ENCODE measurements at regions not wholly inside any gene's neighbourhood (a gene's known extent, or its start where the extent isn't known, plus 50 kb on each side); places are given as distances from the start of the nearest gene placed in this dataset.
"Not testable (repeated sequence)": the region's sequence is repeated elsewhere in the genome, so short reads cannot be mapped to it uniquely, and the experiment has no call there.

DNA sequence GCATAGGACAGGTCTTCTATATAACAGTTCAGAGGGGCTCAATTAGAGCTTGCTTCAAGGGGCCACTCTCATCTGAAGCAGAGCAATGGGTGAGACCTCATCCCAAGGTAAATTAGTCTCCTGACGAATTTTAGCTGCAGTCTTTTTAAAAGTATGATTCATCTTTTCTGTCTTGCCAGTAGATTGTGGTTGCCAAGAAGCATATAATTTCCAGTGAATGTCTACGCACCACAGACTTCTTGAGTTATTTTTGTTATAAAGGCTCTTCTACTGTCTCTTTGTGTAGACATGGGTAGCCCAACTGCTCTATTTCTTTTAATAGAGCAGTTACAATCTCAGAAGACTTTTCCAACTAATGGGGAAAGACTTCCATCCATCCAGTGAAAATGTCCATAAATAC is 108.9 kb upstream of the FMN2 start:
- no peak for DNase-seq (ENCODE audit: low read depth, low spot score)

DNA sequence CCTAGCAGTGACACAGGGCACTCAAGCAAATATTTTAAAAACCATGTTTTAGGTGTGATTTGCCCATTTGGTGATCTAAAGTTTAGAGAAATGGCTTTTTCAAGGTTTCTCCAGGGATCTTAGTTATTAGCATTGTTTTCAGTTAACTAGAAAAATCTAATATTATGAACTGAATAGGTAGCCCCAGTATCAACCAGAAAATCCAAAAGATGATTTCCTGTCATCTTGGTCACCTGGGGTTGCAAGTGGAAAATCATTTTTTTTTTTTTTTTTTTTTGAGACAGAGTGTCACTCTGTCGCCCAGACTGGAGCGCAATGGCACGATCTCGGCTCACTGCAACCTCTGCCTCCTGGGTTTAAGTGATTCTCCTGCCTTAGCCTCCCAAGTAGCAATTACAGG is 106.6 kb upstream of the FMN2 start:
- no peak for DNase-seq (ENCODE audit: low read depth, low spot score)

DNA sequence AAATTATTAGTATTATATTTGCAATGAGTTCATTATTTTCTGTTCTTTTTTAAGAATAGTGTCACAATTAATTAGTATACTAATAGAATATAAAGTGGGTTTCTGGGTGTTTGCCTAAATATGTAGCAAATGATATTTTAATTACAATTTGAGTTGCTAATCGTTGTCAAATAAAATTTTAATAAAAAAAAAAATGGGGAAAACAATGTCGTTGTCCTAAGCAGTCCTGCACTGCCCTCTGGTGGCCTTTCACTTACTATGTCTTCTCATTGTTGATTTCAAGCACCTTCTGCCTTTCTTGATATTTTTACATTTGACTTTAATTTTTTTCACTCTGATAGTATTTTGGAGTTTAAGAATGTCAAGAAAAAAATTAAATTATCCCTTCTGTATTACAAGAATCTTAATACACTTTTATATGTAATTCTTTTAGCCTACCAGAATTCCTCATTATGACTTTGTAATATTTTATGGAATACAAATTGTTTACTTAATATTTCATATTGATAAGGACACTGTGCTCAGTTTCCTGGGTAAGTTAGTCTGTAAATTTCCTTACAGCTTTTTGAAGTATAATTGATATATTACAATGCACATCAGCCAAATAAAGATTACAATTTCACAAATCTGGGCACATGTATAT is 104.5 kb upstream of the FMN2 start:
- DNase-seq (ENCODE audit: low read depth, low spot score): peak; percentile 23

DNA sequence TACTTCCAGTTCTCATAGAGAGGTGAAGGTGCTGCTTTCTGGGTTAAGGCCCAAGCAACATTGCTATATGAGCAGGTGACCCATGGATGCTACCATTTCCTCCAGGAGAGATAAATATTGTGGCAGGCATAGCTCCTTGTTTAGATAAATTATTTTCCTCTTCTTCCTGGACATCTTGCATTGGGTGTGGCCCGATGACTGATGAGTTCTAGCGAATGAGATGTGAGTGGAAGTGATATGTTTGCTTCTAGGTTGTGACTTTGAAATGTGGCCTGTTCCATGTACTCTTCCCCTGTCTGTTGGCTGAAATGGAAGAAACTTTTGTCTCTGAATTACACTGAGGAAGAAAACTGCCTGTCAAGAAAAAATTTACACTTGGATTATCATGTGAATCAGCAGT is 101.7 kb upstream of the FMN2 start:
- DNase-seq (ENCODE audit: low read depth, low spot score): no peak

DNA sequence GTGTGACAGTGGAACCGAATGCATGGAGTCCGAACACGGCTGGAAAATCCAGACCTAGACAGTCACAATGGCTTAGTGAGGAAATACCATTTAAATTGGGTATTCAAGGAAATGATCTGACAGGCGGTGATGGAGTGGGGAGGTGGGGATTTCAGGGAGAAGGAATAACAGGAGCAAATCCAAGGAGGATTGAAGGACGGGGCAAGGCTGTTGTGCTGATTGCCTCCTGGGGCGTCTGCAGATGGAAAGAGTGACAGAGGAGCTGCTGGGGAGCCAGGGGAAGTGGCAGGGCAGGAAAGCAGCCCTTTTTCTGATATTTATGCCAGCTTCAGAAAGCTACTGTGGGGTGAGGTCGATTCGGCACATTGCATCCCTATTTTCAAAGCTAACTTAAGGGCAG is 99.1 kb upstream of the FMN2 start:
- DNase-seq (ENCODE audit: low read depth, low spot score): not testable (repeated sequence)

DNA sequence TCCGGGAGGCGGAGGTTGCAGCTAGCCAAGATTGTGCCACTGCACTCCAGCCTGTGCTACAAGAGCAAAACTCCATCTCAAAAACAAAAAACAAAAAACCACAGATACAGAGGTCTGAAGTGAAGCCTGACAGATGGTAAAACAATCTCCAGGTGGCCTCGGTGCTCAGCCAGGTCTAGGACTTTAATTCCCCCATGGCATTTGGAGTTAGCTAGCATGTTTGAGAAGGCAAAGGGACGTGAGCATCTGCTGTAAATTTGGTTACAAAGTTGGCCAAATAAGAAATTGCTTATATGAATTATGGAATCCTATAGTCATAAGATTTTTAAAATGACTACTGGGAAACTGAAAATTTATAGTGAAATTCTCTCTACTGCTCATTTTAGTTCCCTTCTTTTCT is 98.3 kb upstream of the FMN2 start:
- DNase-seq (ENCODE audit: low read depth, low spot score): no peak

DNA sequence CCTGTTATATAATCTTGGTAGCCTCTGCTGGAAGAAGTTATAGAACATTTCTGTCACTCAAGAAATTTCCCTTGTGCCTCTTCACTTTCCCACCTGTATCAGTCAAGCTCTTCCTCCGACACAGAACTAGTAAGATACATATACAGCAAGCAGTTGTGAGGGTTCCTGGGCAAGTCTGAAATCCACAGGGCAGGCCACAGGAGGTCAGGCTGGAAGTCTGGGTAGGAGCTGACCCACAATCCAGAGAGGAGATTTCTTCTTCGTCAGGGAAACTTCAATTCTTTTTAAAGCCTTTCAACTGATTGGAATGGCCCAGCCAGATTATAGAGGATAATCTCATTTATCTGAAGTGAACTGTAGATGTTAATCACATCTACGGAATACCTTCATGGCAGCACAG is 96.4 kb upstream of the FMN2 start:
- DNase-seq (ENCODE audit: low read depth, low spot score): no peak

DNA sequence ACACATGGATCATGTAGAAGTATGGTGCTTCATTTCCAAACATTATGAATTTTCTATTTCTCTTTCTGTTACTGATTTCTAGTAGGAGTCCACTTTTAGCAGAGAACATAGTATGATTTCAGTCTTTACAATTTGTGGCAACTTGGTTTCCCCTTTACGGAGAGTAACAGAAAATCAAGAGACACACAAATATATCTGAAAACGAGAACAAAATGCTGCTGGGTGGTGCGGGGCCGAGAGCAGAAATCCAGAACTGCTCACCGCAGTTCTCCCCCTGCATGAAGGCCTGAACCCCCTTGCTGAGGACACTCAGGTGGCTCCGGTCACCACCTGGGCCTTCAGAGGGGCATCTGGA is 94.5 kb upstream of the FMN2 start:
- no peak for DNase-seq (ENCODE audit: low read depth, low spot score)

DNA sequence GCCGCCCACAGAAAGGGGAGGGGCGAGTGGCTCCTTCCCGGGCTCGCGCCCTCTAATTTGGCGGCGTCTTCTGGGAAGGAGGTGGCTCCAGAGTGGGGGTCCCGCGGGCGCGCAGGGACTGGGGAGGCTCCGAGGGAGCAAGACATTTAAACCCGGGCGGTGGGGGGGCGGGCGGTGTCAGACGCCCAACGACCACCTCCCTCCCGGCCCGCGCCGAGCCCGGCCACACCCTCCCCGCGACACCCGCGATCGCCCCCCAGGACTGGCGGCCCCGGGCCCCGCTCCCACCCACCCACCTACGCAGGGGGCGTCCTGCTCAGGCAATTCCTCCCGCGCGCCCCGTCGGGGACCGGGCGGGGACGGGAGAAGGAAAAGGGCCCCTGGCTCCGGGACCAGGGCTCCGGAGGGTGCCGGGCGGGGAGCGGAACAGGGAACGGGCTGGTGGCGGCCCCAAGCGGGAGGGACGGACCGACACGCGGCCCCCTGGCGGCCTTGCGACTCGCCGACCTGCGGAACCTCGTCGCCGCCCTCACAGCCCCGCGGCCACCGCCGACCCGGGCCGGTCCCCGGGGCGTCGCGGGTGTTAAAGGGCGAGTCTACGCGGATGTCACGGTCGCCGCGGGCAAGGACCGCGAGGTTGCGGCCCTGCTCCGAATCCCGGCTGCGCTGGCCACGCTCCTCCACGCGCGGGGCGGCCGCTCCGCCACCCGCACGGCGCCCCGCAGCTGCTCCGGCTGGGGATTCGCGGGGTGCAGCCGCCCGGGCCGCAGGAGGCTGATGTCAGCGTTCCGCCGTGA is 94.0 kb upstream of the FMN2 start:
- no peak for DNase-seq (ENCODE audit: low read depth, low spot score)

DNA sequence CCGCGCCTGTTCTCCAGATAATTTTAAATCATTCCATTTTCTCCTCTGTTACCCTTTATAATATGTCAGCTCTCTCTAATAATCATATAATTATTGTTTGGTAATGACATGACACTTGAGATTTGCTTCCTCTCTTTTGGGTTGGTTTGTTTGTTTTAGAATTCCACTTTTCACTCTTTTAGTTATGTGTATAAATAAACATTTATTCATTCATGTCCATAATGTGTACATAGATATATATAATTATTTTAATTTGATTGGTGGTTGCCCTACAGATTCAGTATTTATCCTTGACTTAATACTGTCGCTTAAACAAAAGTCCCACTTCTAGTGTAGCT is 93.4 kb upstream of the FMN2 start:
- no peak for DNase-seq (ENCODE audit: low read depth, low spot score)

DNA sequence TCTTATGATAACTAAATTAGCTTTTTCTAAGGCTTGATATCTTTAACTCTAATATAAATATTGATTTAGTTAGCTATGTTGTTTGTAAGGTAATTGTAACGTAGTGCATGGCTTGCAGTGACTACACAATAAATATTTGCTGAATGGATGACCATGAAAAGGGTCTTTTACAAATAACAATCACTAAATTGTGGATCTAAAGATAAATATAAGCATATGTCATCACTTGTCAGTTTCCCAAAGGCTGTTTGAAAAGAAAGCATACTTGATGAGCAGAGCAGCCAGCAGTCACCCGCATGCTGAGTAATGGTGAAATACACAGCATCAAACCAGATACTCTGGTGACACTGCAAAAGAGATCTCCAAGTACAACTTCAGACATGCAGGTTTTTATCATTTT is 92.5 kb upstream of the FMN2 start:
- no peak for DNase-seq (ENCODE audit: low read depth, low spot score)

DNA sequence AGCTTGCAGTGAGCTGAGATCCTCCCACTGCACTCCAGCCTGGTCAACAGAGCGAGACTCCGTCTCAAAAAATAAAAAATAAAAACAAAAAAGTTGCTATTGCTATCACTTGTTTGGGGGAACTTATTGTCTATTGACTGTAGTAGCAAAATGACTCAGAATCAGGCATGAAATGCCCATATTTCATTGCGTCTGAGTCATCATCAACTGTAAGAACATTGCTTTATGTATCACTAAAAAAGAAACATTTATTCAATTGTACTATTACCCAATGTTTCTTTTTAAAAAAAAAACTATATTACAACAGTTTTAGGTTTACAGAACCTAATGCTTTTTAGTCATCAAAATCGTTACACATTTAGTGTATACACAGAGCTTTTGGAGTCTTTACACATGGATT is 91.0 kb upstream of the FMN2 start:
- no peak for DNase-seq (ENCODE audit: low read depth, low spot score)

DNA sequence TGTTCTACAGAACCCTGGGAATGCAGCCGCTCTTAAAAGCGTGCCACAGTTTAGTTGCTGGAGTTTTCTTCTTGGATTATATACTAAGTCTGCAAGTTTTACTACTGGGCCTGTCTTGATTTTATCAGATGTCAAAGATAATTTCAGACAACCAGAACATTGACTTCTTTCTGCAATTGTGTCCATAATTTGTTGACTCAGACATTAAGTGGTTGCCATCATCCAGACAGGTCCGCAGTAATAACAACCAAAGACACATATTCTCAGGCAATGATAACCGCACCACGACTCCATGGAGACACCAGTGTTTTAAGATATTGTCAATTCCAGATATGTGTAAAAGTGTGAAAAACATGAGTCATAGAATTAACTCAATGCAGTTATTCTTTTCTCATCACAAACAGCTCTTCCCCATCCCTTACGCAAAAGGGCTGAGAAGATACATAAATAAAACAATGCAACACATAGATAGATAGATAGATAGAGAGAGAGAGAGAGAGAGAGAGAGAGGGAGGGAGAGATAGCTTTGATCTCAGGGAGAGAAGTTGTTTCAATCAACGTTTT is 90.4 kb upstream of the FMN2 start:
- no peak for DNase-seq (ENCODE audit: low read depth, low spot score)

DNA sequence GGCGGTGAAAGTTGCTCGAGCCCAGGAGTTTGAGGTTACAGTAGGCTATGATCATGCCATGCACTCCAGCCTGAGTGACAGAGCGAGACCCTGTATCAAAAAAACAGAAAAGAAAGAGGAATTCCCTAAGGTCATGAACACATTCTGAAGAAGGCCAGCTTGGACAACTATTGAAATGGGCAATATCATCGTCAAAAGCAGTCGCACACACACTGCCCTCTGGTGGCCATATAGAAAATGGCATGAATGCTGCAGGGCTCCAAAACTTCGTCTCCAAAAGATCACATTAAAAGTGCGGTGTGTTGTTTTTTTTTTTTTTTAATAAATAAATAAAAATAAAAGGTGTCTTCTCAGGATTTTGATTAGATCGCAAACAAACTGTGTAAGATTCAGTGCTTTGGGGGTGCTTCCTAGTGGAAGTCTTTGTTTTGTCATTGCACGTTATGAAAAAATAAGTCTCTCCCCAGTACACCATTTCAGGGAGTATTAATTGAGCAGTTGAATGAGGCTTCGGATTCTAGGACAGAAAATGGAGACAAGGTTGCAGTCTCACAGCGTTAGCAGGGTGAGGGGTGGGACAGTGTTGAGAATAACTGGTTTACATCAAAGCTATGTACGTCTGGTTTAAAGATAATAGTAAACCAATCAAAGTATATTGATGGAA is 87.5 kb upstream of the FMN2 start:
- no peak for DNase-seq (ENCODE audit: low read depth, low spot score)

DNA sequence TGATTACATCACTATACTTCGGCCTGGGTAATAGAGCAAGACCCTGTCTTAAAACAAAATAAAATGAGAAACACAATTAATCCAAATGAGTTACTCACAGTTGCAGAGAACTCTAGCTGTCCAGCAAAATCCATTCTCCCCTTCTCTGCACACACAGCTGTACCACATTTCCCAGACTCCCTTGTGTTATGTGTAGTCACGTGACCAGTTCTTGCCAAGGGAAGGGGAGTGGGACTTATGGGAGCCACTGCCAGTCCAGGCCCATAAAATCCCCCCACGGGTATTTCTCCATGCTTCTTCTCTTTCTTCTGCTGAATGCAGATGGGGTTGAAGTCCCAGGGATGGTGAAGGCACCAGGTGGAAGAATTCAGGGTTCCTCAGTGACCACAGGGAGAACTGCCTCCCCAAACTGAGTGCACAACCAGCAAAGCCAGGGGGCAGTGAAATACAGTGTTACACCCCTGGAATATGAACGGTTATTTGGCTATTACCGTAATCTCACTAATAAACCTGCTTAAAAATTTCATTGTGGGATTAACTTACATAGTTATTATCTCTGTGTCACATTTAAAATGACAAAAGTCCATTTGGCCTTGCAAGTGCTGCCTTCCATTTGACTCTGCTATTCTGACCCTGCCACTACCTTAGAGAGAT is 85.6 kb upstream of the FMN2 start:
- DNase-seq (ENCODE audit: low read depth, low spot score): no peak

DNA sequence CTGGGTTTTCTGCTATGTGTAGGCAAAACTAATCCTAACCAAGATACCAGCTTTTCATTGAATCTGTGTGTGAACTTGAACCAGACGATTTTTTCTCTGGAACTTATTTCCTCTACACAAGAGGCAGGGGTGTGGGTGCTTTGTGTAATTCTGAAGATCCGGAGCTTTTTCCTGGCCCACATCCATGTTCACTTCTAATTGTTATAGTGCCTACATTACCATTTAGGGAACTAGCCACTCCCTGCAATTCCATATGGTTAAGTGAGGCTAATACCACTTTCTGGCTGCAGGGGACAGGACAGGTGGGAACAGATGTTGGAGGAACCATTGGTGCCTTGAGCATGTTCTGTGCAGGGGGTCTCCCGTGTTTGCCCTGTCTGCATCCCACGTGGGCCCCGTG is 83.4 kb upstream of the FMN2 start:
- DNase-seq (ENCODE audit: low read depth, low spot score): no peak

DNA sequence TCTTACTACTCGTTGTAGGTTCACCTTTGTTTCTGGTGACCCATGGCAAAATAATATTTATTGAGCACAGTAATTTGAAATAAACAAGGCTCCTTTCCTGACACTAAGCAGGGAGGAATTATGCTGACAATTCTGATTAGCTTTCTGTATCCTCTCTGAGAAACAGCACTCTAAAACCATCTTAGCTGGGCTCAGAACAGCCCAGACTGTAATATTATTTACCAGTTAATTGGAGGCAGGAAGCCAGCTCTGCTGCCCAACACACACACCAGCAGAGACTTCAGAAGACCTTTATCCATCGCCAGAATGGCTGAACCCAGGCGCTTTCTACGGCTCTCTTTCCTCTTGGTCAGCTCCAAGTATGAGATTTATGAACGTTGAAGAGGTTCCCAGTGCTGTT is 77.6 kb upstream of the FMN2 start:
- no peak for DNase-seq (ENCODE audit: low read depth, low spot score)

DNA sequence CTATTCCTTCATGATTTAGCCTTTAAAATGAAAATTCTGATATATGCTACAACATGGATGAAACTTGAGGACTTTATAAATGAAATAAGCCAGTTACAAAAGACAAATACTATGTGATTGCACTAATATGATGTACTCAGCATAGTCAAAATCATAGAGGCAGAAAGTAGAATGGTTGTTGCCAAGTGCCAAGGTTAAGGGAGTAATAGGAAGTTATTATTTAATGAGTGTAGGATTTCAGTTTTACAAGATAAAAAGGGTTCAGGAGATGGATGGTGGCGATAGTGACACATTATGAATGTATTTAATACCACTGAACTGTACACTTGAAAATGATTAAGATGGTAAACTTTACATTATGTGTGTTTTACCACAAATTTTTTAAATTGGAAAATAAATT is 73.1 kb upstream of the FMN2 start:
- no peak for DNase-seq (ENCODE audit: low read depth, low spot score)

DNA sequence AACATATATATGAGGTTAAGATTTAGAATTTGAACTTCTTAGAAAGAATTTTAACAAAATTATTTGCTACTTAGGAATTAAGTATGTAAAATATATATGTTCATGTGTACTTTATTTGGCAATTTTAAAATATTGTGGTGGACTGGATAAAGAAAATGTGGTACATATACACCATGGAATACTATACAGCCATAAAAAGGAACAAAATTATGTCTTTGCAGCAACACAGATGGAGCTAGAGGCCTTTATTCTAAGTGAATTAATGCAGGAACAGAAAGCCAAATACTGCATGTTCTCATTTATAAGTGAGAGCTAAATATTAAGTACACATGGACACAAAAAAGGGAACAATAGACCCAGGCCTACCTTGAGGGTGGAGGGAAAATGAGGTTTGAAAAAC is 72.2 kb upstream of the FMN2 start:
- DNase-seq (ENCODE audit: low read depth, low spot score): no peak

DNA sequence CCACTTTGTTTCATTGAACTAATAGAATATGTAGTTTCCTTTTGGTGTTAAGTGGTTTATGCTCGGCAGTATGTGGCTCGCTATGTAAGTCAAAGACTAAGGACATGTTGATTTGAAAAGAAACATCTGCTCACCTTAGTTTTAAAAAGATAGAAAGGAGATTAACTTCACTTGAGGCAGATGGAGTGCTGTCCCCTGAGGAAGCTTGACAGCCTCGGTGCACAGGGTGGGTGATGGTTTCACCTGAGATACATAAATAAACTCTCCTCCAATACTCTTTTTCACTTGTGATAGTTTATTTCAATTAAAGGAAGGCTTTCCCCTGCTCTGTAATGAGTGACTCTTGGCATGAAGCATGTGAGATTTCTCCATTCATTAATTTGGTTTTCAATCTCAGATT is 70.8 kb upstream of the FMN2 start:
- no peak for DNase-seq (ENCODE audit: low read depth, low spot score)

DNA sequence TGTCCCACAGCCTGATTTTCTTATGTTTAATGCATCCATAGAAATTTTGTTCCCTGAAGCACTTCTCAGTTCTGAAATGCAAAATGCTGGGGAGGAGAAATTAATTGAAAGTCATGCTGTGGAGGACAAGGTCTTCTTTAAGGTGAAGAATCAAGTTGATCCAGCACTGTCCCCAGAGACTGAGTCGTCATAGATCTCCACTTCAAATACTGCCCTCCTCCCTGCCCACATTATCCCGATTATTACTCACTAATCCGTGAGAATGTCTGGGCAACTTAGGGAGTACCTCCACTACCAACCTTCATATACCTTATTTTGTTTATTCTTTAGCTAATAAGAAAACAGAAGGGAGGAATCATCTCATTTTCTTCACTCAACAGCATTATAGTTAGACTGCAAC is 70.0 kb upstream of the FMN2 start:
- no peak for DNase-seq (ENCODE audit: low read depth, low spot score)

DNA sequence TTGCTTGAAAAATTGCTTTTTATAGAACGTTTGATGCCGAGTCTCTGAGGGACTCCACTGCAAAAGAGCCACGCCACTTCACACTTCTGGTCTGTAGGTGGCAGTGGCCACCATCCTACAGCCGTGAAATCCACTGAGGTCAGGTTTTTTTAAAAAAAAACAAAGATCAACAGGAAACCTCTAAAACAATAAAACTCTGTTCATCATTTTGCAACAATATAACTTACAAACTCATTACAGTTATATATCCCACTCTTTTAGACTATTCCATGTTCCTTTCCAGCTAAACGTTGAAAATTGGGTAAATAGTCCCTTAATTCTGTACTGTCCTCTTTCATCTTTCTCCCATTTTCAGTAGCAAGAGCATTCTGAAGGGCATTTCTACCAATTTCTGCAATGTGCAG is 64.6 kb upstream of the FMN2 start:
- no peak for DNase-seq (ENCODE audit: low read depth, low spot score)

DNA sequence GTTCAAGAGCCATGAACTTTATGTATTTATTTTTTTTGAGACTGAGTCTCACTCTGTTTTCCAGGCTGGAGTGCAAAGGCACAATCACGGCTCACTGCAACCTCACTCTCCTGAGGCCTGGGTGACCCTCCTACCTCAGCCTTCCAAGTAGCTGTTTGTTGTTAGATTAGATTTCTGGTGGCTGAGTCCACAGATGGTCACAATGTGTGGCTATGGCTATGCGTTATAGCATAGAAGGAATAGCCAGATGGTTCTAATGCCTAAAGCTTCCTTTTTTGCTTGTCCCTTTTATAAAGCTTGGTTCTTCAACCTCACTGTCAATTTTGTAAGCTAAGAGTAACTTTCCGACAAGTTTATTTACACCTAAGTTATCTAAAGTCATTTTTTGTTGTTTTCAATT is 62.3 kb upstream of the FMN2 start:
- DNase-seq (ENCODE audit: low read depth, low spot score): no peak

All from smooth muscle cell of the brain vasculature (primary cell).